ENCODE measurements at regions not wholly inside any gene's neighbourhood (a gene's known extent, or its start where the extent isn't known, plus 50 kb on each side); places are given as distances from the start of the nearest gene placed in this dataset.
A peak's percentile ranks its signal among the peaks of the same experiment; 100 is the strongest.
"Not testable (repeated sequence)": the region's sequence is repeated elsewhere in the genome, so short reads cannot be mapped to it uniquely, and the experiment has no call there.

DNA sequence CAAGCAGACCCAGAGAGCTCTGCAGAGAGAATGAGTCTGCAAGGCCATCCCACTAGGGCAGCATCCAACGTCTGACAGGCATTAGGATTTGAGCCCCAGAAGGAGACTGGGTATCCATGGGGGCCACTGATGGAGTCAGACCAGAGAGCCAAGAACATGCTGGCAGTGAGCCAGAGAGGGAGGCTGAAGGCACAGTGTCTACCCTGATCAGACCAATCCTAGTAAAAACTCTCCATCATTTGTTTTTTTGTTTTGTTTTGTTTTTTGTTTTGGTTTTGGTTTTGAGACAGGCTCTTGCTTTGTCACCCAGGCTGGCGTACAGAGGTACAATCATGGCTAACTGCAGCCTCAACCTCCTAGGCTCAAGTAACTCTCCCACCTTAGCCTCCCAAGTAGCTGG lies 133.1 kb upstream of the LYZL2 start:
- no peak for DNase-seq

DNA sequence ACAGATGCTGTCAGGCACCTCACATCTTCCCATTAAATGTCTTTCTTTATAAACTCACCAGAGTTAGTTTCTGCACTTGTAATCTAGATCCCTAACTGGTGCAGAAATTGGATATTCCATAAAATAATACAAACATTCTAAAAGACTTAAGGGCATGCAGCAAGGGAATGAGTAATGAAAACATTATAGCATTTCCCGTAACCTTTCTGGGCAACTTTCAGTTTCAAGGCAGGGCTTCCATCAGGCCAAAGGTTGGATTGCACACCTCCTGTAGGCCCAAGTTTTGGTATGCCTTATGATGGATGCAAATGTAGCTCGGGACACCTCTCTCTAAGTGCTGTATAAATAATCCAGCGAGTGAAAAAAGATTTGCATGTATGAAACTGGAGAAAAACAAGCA lies 129.9 kb upstream of the LYZL2 start:
- DNase-seq, result no peak

- no peak for DNase-seq
Observed at GRCh38 chr10:30758338-30758737, 128.8 kb upstream of the LYZL2 start.

DNA sequence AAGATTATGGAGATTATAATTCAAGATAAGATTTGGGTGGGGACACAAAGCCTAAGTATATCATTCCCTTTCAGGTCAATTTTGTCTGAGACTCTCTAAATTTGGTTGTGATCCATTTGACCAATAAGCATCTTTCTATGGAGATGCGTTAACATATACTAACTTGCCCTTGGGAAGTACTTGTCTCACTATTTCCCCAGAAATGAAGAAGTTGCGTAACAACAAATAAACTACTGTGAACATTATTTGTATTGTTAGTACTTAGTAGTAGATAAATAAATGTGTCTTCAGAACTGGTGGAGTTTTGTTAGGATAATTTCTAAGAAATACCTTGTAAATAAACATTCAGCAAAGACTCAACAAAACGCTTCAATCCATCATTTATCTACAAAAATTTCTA lies 127.3 kb upstream of the LYZL2 start:
- DNase-seq, result no peak

DNA sequence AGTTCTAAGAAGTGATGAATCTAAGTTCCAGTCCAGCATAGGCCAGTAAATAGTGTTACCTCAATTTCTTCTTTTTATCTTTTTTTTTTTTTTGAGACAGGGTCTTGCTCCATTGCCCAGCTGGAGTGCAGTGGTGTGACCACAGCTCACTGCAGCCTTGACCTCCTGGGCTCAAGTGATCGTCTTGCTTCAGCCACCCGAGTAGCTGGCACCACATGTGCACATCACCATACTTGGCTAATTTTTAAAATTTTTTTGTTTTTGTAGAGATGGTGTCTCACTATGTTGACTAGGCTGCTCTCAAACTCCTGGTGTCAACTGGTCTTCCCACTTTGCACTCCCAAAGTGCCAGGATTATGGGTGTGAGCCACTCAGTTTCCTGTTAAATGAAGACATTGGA lies 126.6 kb upstream of the LYZL2 start:
- DNase-seq, result no peak

DNA sequence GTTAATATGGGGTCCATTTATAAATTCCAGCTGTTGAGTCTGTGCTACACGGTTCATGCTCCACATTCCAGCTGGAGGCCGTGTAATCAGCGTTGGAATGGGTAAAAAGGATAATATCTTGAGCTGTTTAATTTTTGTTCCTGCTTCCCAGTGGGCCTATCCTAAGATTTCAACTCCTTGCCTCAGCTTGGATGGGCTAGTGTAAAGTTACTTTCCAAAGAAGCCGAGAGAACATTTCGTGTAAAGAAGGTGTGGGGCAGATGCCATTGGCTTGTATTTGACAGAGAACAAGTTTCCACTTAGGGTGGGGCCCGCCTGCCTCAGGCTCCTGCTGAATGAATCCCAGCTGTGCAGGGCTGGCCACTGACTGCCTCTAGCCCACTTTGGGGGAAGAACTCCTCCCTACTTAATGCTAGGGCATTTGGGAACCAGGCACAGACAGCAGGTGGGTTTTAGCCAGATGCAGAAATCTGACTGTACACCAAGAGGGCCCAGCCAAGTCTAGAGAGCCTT lies 125.9 kb upstream of the LYZL2 start:
- DNase-seq, result peak; percentile 93

DNA sequence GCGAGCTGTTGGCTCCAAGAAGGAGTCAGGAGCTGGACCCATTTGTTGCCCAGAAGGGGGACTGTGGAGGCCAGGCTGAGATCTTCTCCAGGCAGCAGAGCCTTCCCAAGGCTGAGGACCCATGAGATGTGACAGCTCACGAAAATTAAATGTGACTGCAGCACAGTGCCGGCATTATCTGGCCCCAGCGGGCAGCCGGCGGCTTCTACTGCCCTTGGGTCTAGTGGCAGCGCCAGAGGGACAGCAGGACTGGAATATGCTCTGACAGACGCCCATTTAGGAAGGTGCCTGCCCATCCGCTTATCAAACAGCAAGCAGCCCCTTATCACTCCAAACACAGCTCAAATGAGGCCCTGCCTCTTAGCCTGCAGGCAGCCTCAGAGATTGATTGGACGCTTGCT lies 122.9 kb upstream of the LYZL2 start:
- no peak for DNase-seq

GRCh38 chr10:30751678-30752331 lies 122.3 kb upstream of the LYZL2 start:
- peak; percentile 89 for DNase-seq

GRCh38 chr10:30750971-30751677 lies 121.6 kb upstream of the LYZL2 start:
- DNase-seq, result no peak

- DNase-seq, result no peak
Observed at GRCh38 chr10:30749385-30749784, 119.8 kb upstream of the LYZL2 start.

GRCh38 chr10:30748152-30748973 lies 118.8 kb upstream of the LYZL2 start:
- no peak for DNase-seq

DNA sequence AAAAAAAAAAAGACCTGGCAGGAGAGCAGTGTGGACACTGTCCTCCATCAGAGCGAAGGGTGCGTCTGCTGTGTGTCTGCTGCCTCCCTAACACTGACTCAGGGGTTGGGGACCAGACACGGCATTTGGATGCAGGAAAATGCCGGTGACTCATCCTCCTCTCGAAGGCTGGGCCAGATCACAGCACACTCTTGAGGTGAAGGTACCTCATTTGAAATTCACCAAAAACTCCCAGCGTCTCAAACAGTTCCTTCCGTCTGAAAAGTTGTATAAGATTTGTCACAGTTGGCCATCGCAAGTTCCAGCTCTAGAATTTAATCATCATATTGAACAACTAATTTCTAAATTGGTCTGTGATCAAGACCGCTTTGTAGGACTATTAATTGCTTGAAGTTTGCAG lies 118.1 kb upstream of the LYZL2 start:
- DNase-seq, result no peak

GRCh38 chr10:30745953-30746352 lies 116.4 kb upstream of the LYZL2 start:
- no peak for DNase-seq

- DNase-seq, result no peak
Observed at GRCh38 chr10:30744106-30744505, 114.6 kb upstream of the LYZL2 start.

- no peak for DNase-seq
Observed at GRCh38 chr10:30743586-30743985, 114.0 kb upstream of the LYZL2 start.

GRCh38 chr10:30742471-30742870 lies 112.9 kb upstream of the LYZL2 start:
- DNase-seq, result peak; percentile 1

DNA sequence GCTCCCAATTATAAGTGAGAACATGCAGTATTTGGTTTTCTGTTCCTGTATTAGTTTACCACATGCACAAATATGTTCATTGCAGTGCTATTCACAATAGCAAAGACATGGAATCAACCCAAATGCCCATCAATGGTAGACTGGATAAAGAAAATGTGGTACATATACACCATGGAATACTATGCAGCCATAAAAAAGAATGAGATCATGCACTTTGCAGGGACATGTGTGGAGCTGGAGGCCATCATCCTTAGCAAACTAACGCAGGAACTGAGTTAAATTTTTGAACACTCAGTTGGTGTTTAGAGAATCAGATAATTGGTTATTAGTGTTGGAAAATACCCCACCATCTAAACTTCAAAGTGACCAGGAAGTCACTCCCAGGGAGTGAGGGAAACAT lies 111.2 kb upstream of the LYZL2 start:
- DNase-seq, result not testable (repeated sequence)

DNA sequence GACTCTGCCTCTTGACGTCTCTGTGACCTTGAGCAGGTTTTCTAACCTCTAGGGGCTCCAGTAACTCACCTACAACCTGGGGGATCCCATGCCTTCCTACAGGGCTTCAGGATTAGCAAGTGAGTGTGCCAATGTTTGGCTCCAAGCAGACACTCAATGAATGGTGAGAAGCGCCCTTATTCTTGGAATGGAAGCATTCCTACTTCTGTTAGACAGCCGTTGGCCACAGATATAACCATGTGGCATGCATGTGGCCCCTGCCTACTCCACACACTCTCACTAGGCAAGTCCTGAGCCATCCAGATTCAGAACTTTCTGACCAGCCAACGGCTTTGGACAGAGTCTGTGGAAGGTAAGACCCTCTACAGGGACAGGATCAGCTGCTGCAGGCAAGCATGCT lies 108.9 kb upstream of the LYZL2 start:
- no peak for DNase-seq

DNA sequence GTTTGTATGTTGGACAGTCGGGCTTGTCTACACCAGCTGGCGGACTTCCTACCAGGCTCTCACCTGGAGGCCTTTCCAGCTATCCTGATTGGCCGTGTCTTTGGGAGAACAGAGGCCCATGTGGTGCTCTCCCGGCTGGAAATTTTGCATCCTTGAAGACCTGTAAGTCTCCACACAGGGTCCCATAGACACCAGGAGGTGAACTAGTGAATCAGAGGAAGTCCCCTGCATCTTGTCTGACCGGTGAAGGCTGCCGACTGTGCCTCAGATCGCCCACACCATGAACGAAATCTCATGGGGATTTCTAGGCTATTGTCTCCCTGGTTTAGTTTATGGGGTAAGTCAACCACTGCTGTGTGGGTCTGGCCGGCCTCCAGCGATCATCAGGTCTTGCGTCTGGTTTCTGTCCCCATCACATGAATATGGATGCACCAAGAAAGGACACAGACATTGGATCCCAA lies 108.4 kb upstream of the LYZL2 start:
- DNase-seq, result no peak

GRCh38 chr10:30736685-30737232 lies 107.2 kb upstream of the LYZL2 start:
- DNase-seq, result no peak

GRCh38 chr10:30734901-30735300 lies 105.3 kb upstream of the LYZL2 start:
- no peak for DNase-seq

GRCh38 chr10:30732671-30733070 lies 103.1 kb upstream of the LYZL2 start:
- no peak for DNase-seq

DNA sequence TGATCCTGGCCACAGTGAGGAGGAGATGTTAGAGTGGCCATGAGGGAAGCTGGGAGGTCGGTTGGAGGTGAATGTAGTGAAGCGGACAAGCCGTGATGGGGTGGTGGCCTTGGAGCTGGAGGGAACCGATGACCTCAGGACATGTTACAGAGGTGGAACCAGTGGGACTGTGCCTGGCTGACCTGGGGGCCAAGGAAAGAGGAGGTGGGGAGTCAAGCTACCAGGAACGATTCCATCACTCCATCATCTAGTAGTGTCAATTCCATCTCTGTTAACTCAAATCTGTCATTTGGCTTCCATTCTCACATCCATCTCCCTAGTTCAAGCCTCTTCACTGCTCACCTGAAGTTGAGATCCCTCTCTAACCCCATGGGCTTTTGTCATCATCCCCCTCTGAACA lies 102.4 kb upstream of the LYZL2 start:
- DNase-seq, result no peak

Measured in right hindlimb (tissue), 1 donor.